ENCODE measurements at regions not wholly inside any gene's neighbourhood (a gene's known extent, or its start where the extent isn't known, plus 50 kb on each side); places are given as distances from the start of the nearest gene placed in this dataset.

DNA sequence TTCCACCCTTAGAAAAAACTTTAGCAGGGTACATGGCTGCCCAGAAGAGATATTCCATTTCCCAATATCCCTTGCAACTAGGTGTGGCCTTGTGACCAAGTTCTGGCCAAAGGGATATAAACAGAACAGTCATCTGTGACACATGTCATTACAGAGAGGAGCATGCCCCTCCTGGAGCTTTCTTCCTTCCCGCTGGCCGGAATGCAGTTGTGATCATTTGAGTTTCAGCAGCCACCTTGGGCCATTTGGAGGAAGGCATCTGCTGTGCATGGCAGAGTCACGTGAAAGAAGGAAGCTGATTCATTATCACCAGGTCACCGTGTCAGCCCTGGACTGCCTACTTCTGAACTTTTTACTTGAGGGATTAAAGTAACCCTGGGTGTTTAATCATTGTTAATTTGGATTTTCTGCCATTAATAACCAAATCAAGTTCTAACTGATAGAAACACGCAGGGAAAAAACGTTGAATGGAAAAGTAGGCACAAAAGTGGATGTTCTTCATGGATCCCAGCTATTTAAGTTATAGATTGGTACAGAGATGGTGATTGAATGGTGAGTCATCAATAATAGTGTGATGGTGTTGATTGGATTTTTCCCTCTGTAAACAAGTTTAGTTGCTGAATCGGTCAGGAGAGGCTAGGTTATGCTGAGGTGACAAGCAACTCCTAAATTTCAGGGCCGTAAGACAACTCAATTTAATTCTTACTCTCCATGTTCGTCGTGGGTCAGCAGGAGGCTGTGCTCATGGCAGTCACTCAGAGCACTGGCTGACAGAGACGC is 80.7 kb upstream of the CCDC167 start:
- DNase-seq (ENCODE audit: low read depth) = no peak
- no peak for TF ChIP-seq MYC (IDR thresholded peaks at IDR 0.05; ENCODE audit: low read depth, low read length)
- TF ChIP-seq, protein P1, sequence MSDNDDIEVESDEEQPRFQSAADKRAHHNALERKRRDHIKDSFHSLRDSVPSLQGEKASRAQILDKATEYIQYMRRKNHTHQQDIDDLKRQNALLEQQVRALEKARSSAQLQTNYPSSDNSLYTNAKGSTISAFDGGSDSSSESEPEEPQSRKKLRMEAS (IDR thresholded peaks at IDR 0.05; ENCODE audit: low read depth, low read length) = no peak

DNA sequence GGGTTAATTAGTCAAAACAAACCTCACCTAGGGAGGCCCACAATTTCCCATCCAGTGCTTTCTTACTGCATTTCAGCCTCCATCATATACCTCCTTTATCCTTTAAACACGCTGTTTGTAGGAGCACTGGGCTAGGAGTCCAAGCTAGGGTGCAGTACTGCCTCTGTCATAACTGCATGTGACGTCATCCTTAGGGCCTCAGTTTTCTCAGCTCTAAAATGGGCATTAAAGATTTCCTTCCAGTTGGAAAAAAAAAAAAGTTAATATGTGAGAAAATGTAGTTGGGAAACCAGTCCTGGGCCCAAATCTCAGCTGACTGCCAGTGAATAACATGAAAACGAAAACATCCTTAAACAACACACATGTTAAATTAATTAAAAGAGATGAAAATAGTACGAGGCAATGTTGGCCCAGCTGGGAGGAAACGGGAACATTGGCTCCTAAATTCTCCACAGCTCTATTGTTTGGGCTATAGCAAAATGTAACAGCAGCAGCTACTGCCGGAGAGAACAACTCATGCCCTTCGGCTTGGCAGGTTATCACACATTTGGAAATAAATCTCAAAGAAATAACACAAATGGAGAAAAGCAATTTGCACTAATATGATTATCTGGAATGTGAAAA is 79.9 kb upstream of the CCDC167 start:
- DNase-seq (ENCODE audit: low read depth) = no peak
- TF ChIP-seq, protein P1 (IDR thresholded peaks at IDR 0.05; ENCODE audit: low read depth, low read length) = no peak
- no peak for TF ChIP-seq POLR2A (IDR thresholded peaks at IDR 0.05; ENCODE audit: extremely low read depth, insufficient read length)
- no peak overlapping the region for H3K4me3 ChIP-seq (ENCODE audit: low read depth, low read length)

More for the DNA sequence above, 80.7 kb upstream of the CCDC167 start:
- no peak overlapping the region for H3K4me3 ChIP-seq (ENCODE audit: low read depth, low read length)

DNA sequence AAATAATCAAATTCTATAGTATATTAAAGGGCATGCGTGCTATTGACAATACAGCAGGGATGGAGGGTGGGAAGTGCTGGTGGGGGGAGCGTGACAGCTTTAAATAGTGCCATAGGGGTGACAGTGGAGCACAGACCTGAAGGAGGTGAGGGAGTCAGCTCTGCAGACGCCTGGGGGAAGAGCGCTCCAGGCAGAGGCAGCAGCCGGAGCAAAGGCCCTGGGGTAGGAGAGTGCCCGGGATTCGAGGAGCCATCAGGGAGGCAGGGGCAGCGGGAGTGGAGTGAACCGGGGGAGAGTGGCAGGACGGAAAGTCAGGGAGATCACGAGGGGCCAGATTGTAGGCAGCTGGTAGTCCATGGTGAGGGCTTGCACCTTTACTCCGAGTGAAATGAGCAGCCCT is 78.4 kb upstream of the CCDC167 start:
- TF ChIP-seq POLR2A (IDR thresholded peaks at IDR 0.05; ENCODE audit: extremely low read depth, insufficient read length) = no peak
- H3K4me3 ChIP-seq (ENCODE audit: low read depth, low read length) = no peak overlapping the region
- DNase-seq (ENCODE audit: low read depth) = no peak

DNA sequence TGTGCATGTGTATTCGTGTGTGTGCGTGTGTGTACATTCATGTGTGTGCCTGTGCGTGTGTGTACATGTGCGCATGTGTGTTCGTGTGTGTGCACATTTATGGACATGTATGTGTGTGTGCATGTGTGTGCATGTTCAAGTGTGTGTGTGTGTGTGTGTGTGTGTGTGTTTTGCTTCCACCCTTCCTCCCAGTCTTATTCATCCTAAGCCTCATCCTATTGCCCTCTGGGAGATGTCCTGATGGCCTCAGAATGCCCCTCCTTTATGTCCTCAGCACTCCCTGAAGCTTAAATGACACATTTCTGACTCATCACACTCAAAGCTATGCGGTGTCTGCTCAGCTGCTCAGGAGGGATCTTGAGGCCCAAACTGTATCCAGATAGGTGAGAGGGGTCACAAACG is 76.6 kb upstream of the CCDC167 start:
- TF ChIP-seq, protein P2, sequence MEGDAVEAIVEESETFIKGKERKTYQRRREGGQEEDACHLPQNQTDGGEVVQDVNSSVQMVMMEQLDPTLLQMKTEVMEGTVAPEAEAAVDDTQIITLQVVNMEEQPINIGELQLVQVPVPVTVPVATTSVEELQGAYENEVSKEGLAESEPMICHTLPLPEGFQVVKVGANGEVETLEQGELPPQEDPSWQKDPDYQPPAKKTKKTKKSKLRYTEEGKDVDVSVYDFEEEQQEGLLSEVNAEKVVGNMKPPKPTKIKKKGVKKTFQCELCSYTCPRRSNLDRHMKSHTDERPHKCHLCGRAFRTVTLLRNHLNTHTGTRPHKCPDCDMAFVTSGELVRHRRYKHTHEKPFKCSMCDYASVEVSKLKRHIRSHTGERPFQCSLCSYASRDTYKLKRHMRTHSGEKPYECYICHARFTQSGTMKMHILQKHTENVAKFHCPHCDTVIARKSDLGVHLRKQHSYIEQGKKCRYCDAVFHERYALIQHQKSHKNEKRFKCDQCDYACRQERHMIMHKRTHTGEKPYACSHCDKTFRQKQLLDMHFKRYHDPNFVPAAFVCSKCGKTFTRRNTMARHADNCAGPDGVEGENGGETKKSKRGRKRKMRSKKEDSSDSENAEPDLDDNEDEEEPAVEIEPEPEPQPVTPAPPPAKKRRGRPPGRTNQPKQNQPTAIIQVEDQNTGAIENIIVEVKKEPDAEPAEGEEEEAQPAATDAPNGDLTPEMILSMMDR (IDR thresholded peaks at IDR 0.05; ENCODE audit: low read depth, low read length) = no peak
- no peak for TF ChIP-seq MYC (IDR thresholded peaks at IDR 0.05; ENCODE audit: low read depth, low read length)
- TF ChIP-seq, protein P1 (IDR thresholded peaks at IDR 0.05; ENCODE audit: low read depth, low read length) = no peak
- no peak for TF ChIP-seq POLR2A (IDR thresholded peaks at IDR 0.05; ENCODE audit: extremely low read depth, insufficient read length)
- peak; percentile 32 for DNase-seq (ENCODE audit: low read depth)
- no peak overlapping the region for H3K4me3 ChIP-seq (ENCODE audit: low read depth, low read length)

DNA sequence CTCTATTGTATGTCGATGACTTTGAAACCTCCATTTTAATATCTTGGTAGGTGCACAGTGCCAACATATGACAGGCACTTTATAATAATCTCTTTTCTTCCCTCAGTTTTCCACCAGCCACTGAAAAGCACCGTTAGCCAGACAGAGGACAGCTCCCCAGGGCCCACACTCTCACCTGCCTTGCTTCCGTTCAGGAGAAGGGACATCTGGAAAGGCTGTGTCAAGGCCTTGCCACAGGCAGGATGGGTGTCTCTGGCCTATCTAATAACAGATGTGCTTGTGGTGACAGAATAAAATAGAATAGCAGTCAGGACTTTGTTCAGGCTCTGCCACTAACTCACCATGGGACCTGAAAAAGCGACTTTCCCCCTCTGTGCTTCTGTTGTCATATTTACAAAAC is 75.5 kb upstream of the CCDC167 start:
- no peak for DNase-seq (ENCODE audit: low read depth)
- no peak overlapping the region for H3K4me3 ChIP-seq (ENCODE audit: low read depth, low read length)
- TF ChIP-seq POLR2A (IDR thresholded peaks at IDR 0.05; ENCODE audit: extremely low read depth, insufficient read length) = no peak
- TF ChIP-seq, protein P2 (IDR thresholded peaks at IDR 0.05; ENCODE audit: low read depth, low read length) = no peak
- TF ChIP-seq MYC (IDR thresholded peaks at IDR 0.05; ENCODE audit: low read depth, low read length) = no peak

DNA sequence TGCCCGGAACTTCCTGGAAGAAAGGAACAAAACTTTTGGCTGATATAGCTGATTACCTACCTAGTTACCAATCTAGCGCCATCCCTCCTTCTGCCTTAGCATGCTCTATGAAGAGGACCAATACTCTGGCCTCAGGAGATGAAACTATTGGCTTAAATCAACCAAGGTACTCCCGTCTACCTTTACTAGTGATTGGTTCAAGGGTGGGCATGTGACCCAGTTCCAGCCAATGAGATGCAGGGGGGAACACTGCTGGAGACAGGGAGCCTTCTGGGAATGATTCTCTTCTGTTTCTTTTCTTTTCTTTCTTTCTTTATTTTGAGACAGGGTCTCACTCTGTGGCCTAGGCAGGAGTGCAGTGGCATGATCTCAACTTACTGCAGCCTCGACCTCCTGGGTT is 72.6 kb upstream of the CCDC167 start:
- DNase-seq (ENCODE audit: low read depth) = no peak
- TF ChIP-seq, protein P2 (IDR thresholded peaks at IDR 0.05; ENCODE audit: low read depth, low read length) = no peak
- TF ChIP-seq, protein P1 (IDR thresholded peaks at IDR 0.05; ENCODE audit: low read depth, low read length) = no peak
- TF ChIP-seq POLR2A (IDR thresholded peaks at IDR 0.05; ENCODE audit: extremely low read depth, insufficient read length) = no peak
- no peak for TF ChIP-seq MYC (IDR thresholded peaks at IDR 0.05; ENCODE audit: low read depth, low read length)

DNA sequence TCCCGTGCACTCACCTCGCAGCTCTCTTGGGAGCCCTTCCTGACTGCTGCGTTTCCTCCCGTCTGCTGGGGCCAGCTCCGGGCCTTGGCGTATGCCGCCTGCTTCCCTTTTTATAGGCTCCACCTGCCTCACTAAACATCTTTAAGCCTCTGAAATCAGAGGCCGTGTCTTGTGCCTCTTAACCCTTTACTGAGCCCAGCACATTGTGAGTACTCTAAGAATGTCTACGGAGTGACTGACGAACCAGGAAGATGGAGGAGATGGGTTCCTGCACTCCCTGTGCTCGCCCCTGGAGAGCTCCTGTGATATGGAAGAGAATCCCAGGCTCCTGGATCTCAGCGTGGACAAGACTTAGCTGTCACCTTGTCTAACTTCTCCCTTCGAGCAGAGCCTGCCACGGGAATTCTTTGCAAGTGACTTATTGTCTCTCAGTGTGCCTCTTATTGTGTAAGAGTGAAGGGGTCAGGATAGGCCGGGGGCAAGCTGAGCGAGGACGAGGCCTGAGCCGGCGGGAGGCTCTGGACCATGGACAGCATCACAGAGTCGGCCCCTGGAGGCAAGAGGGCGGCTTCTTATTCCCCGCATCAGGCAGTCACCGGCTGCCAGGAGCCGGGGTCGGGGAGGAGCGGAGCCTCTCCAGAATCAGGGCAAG is 70.9 kb upstream of the CCDC167 start:
- DNase-seq (ENCODE audit: low read depth) = peak; percentile 39
- no peak overlapping the region for H3K4me3 ChIP-seq (ENCODE audit: low read depth, low read length)
- TF ChIP-seq, protein P1 (IDR thresholded peaks at IDR 0.05; ENCODE audit: low read depth, low read length) = no peak
- TF ChIP-seq POLR2A (IDR thresholded peaks at IDR 0.05; ENCODE audit: extremely low read depth, insufficient read length) = no peak
- TF ChIP-seq, protein P2 (IDR thresholded peaks at IDR 0.05; ENCODE audit: low read depth, low read length) = no peak
- TF ChIP-seq MYC (IDR thresholded peaks at IDR 0.05; ENCODE audit: low read depth, low read length) = no peak

More for the DNA sequence above, 72.6 kb upstream of the CCDC167 start:
- no peak overlapping the region for H3K4me3 ChIP-seq (ENCODE audit: low read depth, low read length)

All from NB4 (cell line).